HG03457 (cell line): ENCODE measurements at regions not wholly inside any gene's neighbourhood (a gene's known extent, or its start where the extent isn't known, plus 50 kb on each side); places are given as distances from the start of the nearest gene placed in this dataset.
A peak's percentile ranks its signal among the peaks of the same experiment; 100 is the strongest.

Experiments used
- ATAC-seq: cut with Tn5 transposase; IDR thresholded peaks from one replicate; pipeline ENCODE4 v1.9.1; 2021; ENCODE audit warnings: moderate number of reproducible peaks; ENCODE audit not compliant: unreplicated experiment

GRCh38 chr6:96460052-96460700 is 61.4 kb upstream of the UFL1 start:
- ATAC-seq, result no peak

- no peak for ATAC-seq
Observed at GRCh38 chr6:96465321-96465903, 56.2 kb upstream of the UFL1 start.

GRCh38 chr6:96466147-96466863 is 55.3 kb upstream of the UFL1 start:
- ATAC-seq, result peak; percentile 57

- ATAC-seq, result no peak
Observed at GRCh38 chr6:96467814-96468213, 53.8 kb upstream of the UFL1 start.

GRCh38 chr6:96468281-96468680 is 53.3 kb upstream of the UFL1 start:
- ATAC-seq, result no peak

GRCh38 chr6:96468681-96469224 is 52.9 kb upstream of the UFL1 start:
- no peak for ATAC-seq

GRCh38 chr6:96469312-96469711 is 52.3 kb upstream of the UFL1 start:
- no peak for ATAC-seq

GRCh38 chr6:96470296-96470695 is 51.3 kb upstream of the UFL1 start:
- no peak for ATAC-seq
